Breast epithelium (tissue), 4 donors: ENCODE measurements at regions not wholly inside any gene's neighbourhood (a gene's known extent, or its start where the extent isn't known, plus 50 kb on each side); places are given as distances from the start of the nearest gene placed in this dataset.

Experiments
- DNase-seq, 2 donors: peaks; one replicate each; pipeline ENCODE4 v3.0.0-alpha.2; 2019; ENCODE audit warnings: low spot score in 2 of 2
- H3K27ac ChIP-seq, 2 donors: fragments of 200-600 bp; sonication (generic) in 1 of 2; one replicate each; pipeline ENCODE4 v1.5.1; 2016 to 2019; ENCODE audit warnings: mild to moderate bottlenecking in 1 of 2
- H3K27me3 ChIP-seq, 2 donors: fragments of 200-600 bp; sonication (generic) in 1 of 2; one replicate each; pipeline versions ENCODE4 v1.5.1 to v1.6.0; 2017 to 2019; ENCODE audit warnings: control low read depth in 1 of 2, mild to moderate bottlenecking in 1 of 2
- H3K36me3 ChIP-seq: fragments of 200-600 bp; one replicate; pipeline ENCODE4 v1.5.1; 2019
- H3K4me1 ChIP-seq, 2 donors: fragments of 200-600 bp; sonication (generic); one replicate each; pipeline ENCODE4 v1.5.1; 2016 to 2019; ENCODE audit warnings: control low read depth in 1 of 2
- H3K4me3 ChIP-seq, 3 donors: fragments of 200-600 bp; sonication (generic); 1 replicate in 2 of 3; 2 replicates in 1 of 3; pipeline ENCODE4 v1.5.1; 2016 to 2019; ENCODE audit warnings: mild to moderate bottlenecking in 3 of 3, moderate library complexity in 2 of 3
- H3K9me3 ChIP-seq, 2 donors: fragments of 200-600 bp; sonication (generic) in 1 of 2; one replicate each; pipeline ENCODE4 v1.5.1; 2016 to 2019; ENCODE audit warnings: control low read depth in 1 of 2
- POLR2A ChIP-seq: fragments of 450-650 bp; IDR thresholded peaks from one replicate; pipeline ENCODE4 v1.6.1; 2016; ENCODE audit warnings: antibody characterized with exemption, mild to moderate bottlenecking, moderate library complexity
- POLR2AphosphoS5 ChIP-seq, 3 donors: sonication (generic); formaldehyde crosslinking; IDR thresholded peaks; one replicate each; pipeline ENCODE4 v1.6.1; 2017; ENCODE audit warnings: antibody characterized with exemption in 3 of 3
- intact Hi-C: fragments of 100-400 bp; cut with DNase I; formaldehyde crosslinking; loops from one replicate; pipeline ENCODE4 v1.15.1; 2023; ENCODE audit warnings: low total_unique reads
- TF ChIP-seq, protein P1 (sequence below), 3 donors: fragments of 450-650 bp; IDR thresholded peaks; one replicate each; pipeline ENCODE4 v1.5.1; 2016 to 2017; ENCODE audit warnings: antibody characterized with exemption in 3 of 3, mild to moderate bottlenecking in 3 of 3, moderate library complexity in 3 of 3

- intact Hi-C loops = no loop called here
- Histone ChIP-seq H3K27ac (no peak overlapping the region), H3K4me1 (no peaks in the 10 kb centered on the region), H3K9me3 (peaks cover 0 to 7% of the 10 kb centered on the region in 2 donors), H3K4me3 (no peak overlapping the region), H3K27me3 (no peaks in the 10 kb centered on the region), H3K36me3 (no peaks in the 10 kb centered on the region)
- TF ChIP-seq POLR2A (no peak), POLR2AphosphoS5 (IDR thresholded peaks at IDR 0.05) (no peak)
- TF ChIP-seq, protein P1, sequence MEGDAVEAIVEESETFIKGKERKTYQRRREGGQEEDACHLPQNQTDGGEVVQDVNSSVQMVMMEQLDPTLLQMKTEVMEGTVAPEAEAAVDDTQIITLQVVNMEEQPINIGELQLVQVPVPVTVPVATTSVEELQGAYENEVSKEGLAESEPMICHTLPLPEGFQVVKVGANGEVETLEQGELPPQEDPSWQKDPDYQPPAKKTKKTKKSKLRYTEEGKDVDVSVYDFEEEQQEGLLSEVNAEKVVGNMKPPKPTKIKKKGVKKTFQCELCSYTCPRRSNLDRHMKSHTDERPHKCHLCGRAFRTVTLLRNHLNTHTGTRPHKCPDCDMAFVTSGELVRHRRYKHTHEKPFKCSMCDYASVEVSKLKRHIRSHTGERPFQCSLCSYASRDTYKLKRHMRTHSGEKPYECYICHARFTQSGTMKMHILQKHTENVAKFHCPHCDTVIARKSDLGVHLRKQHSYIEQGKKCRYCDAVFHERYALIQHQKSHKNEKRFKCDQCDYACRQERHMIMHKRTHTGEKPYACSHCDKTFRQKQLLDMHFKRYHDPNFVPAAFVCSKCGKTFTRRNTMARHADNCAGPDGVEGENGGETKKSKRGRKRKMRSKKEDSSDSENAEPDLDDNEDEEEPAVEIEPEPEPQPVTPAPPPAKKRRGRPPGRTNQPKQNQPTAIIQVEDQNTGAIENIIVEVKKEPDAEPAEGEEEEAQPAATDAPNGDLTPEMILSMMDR (IDR thresholded peaks at IDR 0.05) = no peak
- no peak for DNase-seq
These were observed 235.7 kb downstream of the KCNJ3 start for GRCh38 chr2:154934213-154934612.

- no peaks in the 10 kb centered on the region for H3K27me3 ChIP-seq
- H3K27ac ChIP-seq = no peak overlapping the region
- H3K9me3 ChIP-seq = no peaks in the 10 kb centered on the region
- H3K36me3 ChIP-seq = no peaks in the 10 kb centered on the region
- intact Hi-C loops = no loop called here
- H3K4me1 ChIP-seq = no peaks in the 10 kb centered on the region
- no peak for DNase-seq
- no peak overlapping the region for H3K4me3 ChIP-seq
- TF ChIP-seq POLR2AphosphoS5 (IDR thresholded peaks at IDR 0.05) (no peak), POLR2A (no peak)
- TF ChIP-seq, protein P1 (IDR thresholded peaks at IDR 0.05) = no peak
These were observed 226.0 kb downstream of the KCNJ3 start for GRCh38 chr2:154924531-154924930.

DNA sequence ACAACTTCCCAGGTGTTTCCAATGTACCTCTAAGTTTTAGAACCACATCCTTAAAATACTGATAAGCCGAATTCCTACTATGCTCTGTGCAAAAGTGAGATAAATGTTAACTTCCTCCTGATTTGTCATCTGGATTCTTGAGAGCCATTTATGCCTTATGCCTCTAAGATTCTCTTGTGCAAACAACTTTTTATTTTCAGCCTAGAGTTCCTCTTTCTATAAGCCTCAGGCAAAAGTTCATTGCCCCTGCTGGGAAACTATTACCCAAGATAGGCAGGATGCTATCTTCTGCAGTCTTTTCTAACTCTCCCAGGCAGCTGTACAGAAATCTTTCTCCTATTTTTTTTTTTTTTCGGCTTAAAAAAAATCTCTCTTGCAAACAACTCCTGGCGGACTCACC is 216.1 kb downstream of the KCNJ3 start:
- Histone ChIP-seq H3K9me3 (no peaks in the 10 kb centered on the region), H3K36me3 (no peaks in the 10 kb centered on the region), H3K27me3 (no peaks in the 10 kb centered on the region), H3K27ac (no peak overlapping the region), H3K4me3 (no peak overlapping the region), H3K4me1 (no peaks in the 10 kb centered on the region)
- no peak for DNase-seq
- intact Hi-C loops = no loop called here
- TF ChIP-seq POLR2AphosphoS5 (IDR thresholded peaks at IDR 0.05) (no peak), POLR2A (no peak)
- TF ChIP-seq, protein P1 (IDR thresholded peaks at IDR 0.05) = no peak

- intact Hi-C loops = no loop called here
- Histone ChIP-seq H3K27ac (no peak overlapping the region), H3K27me3 (no peaks in the 10 kb centered on the region), H3K36me3 (no peaks in the 10 kb centered on the region), H3K9me3 (no peaks in the 10 kb centered on the region), H3K4me1 (no peaks in the 10 kb centered on the region), H3K4me3 (no peak overlapping the region)
- no peak for TF ChIP-seq POLR2AphosphoS5 (IDR thresholded peaks at IDR 0.05)
- TF ChIP-seq POLR2A = no peak
- TF ChIP-seq, protein P1 (IDR thresholded peaks at IDR 0.05) = no peak
- no peak for DNase-seq
These were observed 213.7 kb downstream of the KCNJ3 start for GRCh38 chr2:154912215-154912614.

- TF ChIP-seq POLR2AphosphoS5 (IDR thresholded peaks at IDR 0.05) = no peak
- TF ChIP-seq POLR2A = no peak
- TF ChIP-seq, protein P1 (IDR thresholded peaks at IDR 0.05) = no peak
- no peaks in the 10 kb centered on the region for H3K9me3 ChIP-seq
- H3K27me3 ChIP-seq = no peaks in the 10 kb centered on the region
- H3K4me1 ChIP-seq = no peaks in the 10 kb centered on the region
- intact Hi-C loops = no loop called here
- H3K36me3 ChIP-seq = no peaks in the 10 kb centered on the region
- no peak overlapping the region for H3K27ac ChIP-seq
- DNase-seq = no peak
- no peak overlapping the region for H3K4me3 ChIP-seq
These were observed 213.2 kb downstream of the KCNJ3 start for GRCh38 chr2:154911729-154912128.
